ENCODE measurements at regions not wholly inside any gene's neighbourhood (a gene's known extent, or its start where the extent isn't known, plus 50 kb on each side); places are given as distances from the start of the nearest gene placed in this dataset.
"Not testable (repeated sequence)": the region's sequence is repeated elsewhere in the genome, so short reads cannot be mapped to it uniquely, and the experiment has no call there.

DNA sequence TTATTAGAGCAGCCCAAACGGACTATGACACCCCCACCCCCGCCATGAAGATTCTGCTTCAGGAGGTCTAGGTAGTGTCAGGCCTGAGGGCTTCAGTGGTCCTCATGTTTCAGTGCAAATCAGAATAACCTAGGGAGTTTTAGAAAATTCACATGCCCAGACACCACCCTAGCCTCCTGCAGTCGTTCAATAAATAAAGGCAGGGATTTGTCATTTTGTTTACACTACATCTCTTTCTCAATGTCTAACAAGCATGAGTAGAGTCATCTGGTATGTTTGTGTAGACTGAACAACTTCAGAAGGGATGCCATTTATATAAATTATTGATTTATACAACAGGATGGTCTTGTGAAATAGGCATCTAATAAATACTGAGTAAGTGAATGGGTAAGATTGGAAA is 112.1 kb upstream of the SERPINE2 start:
- DNase-seq (ENCODE audit: low read depth in 2 of 2): no peak

DNA sequence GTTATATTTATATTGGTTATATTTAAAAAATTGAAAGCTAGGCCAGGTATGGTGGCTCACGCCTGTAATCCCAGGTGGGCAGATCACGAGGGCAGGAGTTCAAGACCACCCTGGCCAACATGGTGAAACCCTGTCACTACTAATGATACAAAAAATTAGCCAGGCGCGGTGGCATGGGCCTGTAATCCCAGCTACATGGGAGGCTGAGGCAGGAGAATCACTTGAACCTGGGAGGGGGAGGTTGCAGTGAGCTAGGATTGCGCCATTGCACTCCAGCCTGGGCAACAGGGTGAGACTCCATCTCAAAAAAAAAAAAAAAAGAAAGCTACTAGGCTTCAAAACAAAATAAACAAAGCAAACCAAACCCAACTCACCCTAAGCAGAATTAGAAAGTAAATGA is 109.0 kb upstream of the SERPINE2 start:
- DNase-seq (ENCODE audit: low read depth in 2 of 2): not testable (repeated sequence)

DNA sequence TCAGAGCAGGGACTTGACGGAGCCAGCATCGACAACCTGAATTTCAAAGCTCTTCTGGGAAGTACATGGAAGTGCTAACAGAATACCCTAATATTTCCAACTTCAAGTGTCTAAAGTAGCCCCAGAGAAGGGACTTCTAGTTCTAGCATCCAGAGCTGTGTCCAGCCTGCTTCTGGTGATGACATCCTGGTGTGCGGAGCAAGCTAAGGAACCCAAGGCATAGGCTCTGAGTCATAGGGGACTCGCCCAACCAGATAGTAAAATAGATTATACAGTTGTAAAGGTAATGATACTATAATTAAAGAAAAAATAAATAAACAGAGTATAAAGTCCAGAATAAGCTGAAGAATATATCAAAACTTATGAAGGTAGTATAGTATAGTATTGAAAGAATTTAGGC is 108.1 kb upstream of the SERPINE2 start:
- peak in 1 of 2 donors; percentile 52 for DNase-seq (ENCODE audit: low read depth in 2 of 2)

DNA sequence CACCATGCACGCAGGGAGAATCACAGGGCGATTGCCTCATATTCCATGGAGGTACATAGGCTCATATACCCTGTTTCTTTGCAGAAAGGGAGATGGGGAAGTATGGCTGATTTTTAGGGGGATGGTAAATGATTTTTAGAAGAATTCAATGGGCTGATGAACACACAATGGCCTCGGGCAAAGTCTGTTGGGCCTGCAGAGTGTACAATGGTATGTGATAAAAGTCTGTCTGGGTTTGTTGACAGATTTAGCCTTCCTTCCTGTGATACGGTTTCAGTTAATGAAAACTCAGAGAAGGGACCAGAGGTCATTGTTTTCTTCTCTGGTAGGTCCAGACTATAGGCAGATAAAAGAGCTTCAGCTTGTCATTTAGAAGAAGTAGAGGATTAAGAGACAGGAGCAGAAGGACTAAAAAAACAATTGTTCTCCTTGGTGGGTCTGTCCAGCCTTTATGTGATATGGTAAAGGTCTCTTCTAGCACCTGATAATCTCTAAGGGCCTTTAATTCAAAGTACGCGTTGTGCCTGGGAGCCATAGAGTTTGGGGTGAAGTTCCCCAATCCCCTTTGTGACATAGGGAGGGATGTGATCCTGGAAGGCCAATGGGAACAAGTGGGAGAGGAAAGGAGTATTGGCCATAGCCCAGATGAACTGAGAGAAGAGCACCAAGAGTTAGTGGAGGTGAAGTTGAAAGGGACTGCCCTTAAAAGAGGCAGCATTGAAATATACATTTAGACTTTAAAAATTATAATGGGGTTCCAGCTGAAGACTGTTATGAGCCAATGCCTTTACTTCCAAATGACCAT is 107.5 kb upstream of the SERPINE2 start:
- peak; percentile 82 to 92 for DNase-seq (ENCODE audit: low read depth in 2 of 2)

DNA sequence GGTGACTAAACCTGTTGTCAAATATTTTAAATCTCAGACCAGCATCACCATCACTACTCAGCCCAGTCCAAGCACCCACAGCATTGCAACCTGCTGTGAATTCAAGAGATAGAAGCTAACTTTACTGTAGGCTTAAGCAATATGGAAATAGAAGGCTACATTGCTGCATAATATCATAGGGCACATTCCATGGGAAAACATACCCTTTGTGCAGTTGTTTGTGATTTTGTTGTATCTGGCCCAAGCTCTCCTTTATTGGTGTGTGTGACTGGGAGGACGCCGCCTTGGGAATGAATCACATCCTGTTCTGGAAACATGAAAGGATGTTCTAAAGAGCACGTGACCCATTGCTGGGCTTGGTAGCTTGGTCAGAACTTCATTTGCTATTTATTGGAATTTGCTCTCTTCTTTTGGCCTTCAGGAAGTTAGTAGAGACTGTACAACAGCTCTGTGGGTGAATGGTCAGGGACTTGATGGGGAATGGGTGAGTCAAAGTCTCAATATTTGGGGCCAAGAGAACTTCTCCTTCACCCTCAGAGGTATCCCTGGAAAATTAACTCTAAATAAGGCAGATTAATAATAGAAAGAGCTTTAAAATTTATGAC is 106.8 kb upstream of the SERPINE2 start:
- DNase-seq (ENCODE audit: low read depth in 2 of 2): peak; percentile 92 to 98

DNA sequence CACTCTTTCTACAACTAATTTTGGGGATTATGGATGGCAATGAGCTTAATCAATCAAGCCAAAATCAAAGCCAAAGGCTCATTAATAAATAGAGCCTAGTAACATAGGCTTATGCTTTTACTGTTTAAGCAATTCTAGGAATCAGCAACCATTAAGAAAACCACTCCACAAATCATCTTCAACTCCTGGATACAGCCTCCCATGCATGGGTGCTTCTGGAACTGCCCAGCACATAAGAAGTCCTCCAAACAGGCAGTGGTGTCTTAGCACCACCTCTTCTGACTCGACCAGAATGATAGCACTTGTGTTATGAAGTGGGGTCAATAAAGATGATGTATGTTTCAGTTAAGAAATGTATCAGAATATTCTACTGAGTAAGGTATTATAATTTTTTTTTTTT is 104.4 kb upstream of the SERPINE2 start:
- no peak for DNase-seq (ENCODE audit: low read depth in 2 of 2)

DNA sequence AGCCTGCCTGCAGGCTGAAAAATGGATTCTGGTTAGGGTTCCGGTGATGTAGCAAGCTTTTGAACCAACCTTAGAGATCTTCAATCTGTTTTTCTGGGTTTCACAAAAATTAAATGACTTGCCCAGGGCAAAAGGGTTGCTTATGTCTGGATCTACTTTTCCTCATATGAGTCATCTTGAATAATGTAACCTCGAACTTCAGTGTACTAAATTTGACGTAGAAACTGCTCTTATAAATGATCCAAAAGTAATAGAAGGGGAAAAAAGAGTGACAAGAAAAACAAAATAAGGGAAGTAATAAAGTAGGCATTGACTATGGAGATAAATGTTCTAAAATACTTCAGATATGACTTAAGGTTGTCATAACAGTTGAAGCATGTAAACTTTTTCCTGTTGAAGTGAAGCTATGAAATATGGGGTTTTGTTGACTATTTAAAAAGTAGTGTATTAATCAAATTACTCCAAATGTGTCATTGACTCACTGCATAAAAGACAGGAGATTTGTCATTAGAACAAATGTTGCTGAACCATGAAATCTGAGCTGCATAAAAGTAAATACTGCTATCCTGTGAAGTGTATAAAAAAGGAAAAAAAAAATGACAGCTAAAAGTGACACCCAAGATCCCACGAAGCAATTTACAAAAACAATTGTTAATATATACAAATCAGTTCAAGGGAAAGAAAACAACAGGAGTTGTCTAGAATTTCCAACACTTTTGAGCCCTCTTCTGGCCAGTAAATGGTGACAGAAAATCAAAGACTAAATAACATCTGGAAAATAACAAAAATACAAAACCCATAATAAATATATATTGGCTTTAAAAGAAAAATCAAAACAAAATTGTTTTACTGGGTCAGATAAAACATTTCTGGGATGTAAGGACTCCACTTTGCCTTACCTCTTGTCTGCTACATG is 103.6 kb upstream of the SERPINE2 start:
- peak; percentile 6 to 74 for DNase-seq (ENCODE audit: low read depth in 2 of 2)

DNA sequence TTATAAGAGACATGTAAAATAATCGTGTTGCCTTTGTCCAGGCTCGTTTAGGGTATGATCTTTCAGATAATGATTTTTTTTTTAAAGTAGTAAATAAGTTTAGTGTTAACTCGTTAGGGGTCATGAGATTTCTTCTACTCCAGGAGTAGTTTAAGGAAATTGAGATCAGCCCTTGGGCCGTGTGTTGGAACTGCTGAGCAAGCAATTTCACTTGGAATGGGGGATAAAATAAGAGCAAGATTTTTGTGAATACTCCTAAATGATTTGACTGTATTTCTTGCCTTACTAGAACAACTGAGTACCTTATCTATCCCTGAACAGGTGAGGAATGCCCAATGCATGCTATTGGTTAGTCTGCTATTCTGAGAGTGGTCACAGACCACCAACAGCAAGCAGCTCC is 102.2 kb upstream of the SERPINE2 start:
- DNase-seq (ENCODE audit: low read depth in 2 of 2): no peak

DNA sequence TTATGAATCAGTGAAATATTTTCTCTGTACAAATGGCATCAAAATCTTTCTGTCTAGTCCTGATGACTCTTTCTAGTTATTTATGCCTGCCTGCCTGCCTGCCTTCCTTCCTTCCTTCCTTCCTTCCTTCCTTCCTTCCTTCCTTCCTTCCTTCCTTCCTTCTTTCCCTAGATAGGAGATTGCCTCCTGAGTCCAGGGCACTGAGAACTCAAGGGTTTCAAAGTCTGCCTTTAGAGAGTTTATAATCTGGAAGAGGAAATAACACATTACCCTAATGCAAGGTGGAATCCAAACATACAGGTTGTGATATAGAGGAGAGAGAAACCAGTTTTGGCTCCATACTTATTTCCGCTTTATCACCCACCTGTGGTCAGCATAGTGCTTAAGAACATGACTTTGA is 98.1 kb upstream of the SERPINE2 start:
- DNase-seq (ENCODE audit: low read depth in 2 of 2): no peak

DNA sequence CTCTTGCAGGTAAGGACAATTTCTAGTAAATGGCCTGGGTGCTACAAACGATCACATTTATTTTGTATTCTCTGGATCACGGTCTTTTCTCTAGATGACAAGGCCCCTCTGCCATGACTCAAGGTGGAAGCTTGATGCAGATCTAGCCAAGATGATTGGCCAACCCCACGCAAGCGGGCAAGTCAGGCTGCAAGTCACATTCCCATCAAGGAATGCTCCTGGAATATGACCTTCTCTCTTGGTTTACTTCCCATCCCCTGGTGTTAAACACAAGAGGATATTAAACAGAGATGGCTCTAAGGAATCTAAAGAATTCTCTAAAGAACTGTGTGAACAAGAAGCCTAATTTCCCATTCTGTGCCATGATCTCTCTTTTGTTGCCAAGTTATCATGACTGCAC is 97.3 kb upstream of the SERPINE2 start:
- DNase-seq (ENCODE audit: low read depth in 2 of 2): no peak

DNA sequence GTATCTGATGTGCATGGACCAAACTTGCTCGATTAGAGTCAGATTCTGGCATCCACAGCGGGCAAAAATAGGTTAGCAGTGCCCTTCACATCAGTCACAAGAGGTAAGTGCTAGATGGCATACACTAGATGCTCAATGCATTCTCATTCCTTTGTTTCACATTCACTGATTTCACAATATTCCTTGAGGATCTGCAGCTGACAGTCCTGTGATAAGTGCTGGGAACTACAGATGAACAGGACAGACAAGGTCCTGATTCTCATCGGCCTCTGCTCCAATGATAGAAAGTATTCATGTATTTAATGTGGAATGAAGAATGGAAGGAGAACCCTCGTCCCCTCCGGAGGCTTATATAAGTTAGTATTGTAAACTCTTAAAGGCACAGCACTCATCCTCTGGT is 96.8 kb upstream of the SERPINE2 start:
- no peak for DNase-seq (ENCODE audit: low read depth in 2 of 2)

DNA sequence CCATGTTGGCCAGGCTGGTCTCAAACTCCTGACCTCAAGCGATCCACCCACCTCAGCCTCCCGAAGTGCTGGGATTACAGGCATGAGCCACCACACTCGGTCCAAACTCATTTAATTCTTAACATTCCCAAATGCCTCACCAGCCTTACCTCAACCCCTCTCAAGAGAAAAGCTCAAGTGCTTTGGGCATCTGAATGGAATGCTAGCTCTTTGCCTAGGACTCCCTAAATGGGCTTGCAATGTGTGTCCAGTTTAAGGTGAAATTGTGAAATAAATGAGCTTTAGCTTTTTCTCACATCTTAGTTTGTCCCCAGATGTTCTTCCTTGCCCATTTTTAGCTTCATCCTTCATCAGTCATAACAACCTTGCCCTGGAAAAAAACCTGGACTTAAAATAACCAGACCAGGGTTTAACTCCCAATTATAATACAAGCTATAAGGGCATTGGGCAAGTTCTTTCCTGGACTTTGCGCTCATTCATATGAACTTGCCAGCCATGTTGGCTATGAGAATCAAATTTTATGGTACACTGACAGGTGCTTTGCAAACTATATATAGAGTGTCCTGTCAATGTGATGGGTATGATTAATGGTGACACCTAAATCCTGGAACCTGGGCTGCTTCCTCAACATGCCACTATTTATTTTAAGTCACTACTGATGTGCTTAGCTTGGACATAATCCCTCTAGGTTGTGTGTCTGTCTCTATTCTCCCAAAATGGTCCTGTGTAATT is 95.1 kb upstream of the SERPINE2 start:
- DNase-seq (ENCODE audit: low read depth in 2 of 2): no peak

DNA sequence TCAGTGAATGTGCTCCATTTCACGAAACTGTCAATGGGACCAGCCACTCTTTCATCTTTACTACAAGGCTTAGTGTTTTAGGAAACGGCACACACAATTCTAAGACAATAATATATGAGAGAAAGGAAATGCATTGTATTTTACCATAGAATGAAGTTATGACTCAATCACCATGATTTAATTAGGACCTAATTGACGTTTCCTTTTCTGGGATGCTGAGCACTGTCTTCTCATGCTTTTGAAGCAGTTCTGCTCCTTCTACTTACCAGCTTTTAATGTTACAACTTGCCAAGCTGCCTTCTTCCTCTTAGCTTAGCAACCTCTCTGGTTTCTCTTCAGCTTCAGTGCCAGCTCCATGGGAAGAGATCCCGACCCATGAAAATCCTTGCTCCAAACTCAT is 94.3 kb upstream of the SERPINE2 start:
- DNase-seq (ENCODE audit: low read depth in 2 of 2): no peak

DNA sequence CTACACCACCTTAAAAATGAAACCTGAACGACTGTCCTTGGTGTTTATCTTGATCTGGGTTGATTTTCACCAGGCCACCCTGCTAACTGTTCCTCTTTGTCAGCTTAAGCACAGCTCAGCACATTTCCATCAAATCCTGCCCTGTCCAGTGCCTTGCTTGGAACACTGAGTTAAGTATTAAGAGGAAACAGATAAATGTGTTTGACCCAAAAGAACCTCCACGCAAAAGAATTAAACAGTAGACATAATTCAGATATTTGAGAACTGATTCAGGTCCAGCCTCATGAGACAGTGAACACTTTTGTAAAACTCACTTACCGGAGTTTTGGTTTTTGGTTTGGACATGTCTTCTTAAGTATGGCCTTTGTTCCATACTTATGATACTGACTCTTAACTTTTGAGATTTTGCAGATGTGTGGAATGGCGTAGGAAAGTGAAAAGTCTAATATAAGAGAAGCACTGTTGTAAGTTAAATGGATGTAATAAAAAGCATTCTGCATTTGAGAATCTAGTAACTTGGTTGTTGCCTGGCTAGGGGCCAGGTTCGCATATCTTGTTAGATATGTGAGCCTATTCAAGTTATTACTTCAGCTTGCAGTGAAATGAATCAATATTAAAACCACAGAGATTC is 88.9 kb upstream of the SERPINE2 start:
- DNase-seq (ENCODE audit: low read depth in 2 of 2): no peak

DNA sequence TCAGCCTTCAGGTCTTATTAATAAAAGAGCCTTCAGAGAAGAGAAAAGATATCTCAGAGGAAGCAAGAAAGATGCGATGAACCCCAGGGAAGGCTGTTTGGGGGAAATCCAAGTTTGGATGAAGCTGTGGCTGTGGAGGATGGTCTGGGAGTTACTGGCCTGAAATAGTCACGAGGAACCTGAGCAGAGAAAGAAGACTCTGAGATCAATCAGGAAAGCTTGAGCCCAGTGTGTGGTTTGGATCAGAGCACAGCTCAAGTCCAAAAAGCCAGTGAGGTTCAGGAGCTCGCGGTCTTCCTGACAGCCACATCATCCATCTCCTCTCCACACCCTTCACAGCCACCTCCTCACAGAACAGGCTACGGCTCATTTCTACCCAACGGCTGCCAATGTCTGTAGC is 87.4 kb upstream of the SERPINE2 start:
- no peak for DNase-seq (ENCODE audit: low read depth in 2 of 2)

DNA sequence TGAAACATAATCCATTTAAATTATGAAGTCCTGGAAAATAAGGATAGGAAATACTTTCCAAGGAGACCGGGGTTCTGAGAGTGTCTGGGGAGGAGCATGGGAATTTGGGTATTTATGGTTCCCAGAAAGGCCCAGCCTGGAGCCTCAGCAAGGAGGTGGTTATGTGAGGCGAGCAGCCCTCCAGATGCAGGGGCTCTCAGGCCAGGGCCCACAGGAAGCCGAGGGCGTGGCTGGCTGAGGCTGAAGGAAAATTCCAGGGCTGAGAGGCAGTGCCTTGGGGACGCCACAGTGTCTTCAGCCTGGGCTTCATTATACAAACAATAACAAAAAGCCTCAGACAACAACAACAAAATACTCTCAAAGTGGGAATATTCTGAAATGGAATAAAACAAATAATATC is 86.9 kb upstream of the SERPINE2 start:
- DNase-seq (ENCODE audit: low read depth in 2 of 2): peak in 1 of 2 donors; percentile 13

DNA sequence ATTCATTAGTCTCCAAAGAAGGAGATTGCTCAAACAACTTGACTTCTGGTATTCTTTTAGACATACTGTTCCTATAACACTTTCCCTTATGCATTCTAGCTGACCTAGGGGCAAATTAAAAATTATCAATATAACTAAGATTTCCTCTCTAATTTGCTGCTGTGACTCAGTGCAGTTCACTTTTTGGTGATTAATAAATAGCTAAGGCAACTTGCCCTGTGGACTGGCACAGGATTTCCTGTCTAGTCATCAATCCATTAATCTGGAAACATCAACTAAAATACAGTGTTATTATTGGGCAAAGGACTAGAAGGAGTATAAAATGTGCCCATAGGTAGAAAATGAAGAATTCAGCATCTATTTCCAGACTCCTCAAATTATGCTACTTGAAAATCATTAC is 83.5 kb upstream of the SERPINE2 start:
- peak in 1 of 2 donors; percentile 72 for DNase-seq (ENCODE audit: low read depth in 2 of 2)

DNA sequence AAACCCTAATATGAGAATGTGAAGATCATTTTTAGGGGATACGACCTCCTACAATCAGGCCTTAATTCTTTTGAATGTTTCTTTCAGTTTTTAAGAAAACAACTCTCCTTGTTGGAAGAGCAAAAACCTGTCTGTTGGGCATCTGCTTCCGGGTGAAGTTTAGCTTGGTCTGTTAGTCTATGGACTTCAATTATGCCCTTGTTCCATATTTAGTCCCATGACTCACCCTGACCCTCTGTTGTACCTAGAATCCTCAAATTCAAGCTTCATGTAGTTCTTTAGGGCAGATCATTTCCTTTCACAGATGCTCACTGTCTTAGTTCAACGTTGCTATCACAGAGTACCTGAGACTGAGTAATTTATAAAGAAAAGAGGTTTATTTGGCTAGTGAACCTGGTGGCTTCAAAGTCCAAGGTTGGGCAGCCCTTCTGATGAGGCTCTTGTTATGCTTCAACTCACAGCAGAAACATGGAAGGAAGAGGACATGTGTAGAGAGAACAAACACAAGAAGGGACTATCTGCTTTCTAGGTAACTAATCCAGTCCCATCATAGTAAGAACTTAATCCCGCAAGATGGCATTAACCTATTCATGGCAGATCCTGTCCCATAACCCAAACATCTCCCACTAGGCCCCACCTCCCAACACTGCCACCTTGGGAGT is 82.5 kb upstream of the SERPINE2 start:
- no peak for DNase-seq (ENCODE audit: low read depth in 2 of 2)

DNA sequence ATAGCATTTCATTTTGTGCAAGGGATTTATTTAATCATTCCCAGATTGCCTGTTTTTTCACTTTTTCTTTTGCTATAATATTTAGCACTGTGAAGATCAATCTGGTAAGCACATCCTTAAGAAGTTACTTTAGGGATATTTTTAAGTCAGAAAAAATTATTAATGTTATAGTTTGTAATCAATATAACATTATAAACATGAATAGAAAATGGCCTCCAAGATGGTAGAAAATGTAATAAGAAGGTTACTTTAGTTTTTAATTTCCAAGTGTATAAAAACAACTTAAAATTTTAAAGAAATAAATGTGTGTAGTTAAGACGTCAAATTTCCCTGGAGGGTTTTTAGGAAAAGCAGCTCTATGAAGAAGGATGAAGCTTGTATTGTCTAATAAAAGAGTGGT is 81.9 kb upstream of the SERPINE2 start:
- no peak for DNase-seq (ENCODE audit: low read depth in 2 of 2)

DNA sequence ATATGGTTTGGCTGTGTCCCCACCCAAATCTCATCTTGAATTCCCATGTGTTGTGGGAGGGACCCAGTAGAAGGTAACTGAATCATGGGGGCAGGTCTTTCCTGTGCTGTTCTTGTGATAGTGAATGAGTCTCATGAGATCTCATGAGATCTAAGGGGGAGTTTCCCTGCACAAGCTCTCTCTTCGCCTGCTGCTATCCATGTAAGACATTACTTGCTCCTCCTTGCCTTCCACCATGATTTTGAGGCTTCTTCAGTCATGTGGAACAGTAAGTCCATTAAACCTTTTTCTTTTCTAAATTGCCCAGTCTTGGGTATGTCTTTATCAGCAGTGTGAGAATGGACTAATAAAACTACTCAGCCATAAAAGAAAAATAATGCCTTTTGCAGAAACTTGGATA is 80.8 kb upstream of the SERPINE2 start:
- DNase-seq (ENCODE audit: low read depth in 2 of 2): not testable (repeated sequence)

DNA sequence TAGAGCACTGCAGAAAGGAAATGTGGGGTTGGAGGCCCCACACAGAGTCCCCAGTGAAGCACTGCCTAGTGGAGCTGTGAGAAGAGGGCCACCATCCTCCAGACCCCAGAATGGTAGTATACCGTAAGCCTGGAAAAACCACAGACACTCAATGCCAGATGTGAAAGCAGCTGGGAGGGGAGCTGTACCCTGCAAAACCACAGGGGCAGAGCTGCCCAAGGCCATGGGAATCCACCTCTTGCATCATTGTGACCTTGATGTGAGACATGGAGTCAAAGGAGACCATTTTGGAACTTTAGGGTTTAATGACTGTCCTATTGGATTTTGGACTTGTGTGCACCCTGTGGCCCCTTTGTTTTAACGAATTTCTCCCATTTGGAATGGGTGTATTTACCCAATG is 75.3 kb upstream of the SERPINE2 start:
- DNase-seq (ENCODE audit: low read depth in 2 of 2): no peak
